ENCODE measurements at regions not wholly inside any gene's neighbourhood (a gene's known extent, or its start where the extent isn't known, plus 50 kb on each side); places are given as distances from the start of the nearest gene placed in this dataset.

- no peak for DNase-seq
- TF ChIP-seq POLR2A (IDR thresholded peaks at IDR 0.05; ENCODE audit: low read length), result no peak
- no peak for TF ChIP-seq GATA1 (IDR thresholded peaks at IDR 0.05; ENCODE audit: low read depth, low read length)
Measured at GRCh38 chr9:129346046-129346445, 168.0 kb upstream of the IER5L start.

- no peak for DNase-seq
- TF ChIP-seq POLR2A (IDR thresholded peaks at IDR 0.05; ENCODE audit: low read length), result no peak
- TF ChIP-seq GATA1 (IDR thresholded peaks at IDR 0.05; ENCODE audit: low read depth, low read length), result no peak
Measured at GRCh38 chr9:129344641-129345495, 166.8 kb upstream of the IER5L start.

GRCh38 chr9:129343424-129344375 is 165.6 kb upstream of the IER5L start:
- DNase-seq, result no peak
- TF ChIP-seq GATA1 (IDR thresholded peaks at IDR 0.05; ENCODE audit: low read depth, low read length) (no peak), POLR2A (IDR thresholded peaks at IDR 0.05; ENCODE audit: low read length) (no peak)

- no peak for TF ChIP-seq GATA1 (IDR thresholded peaks at IDR 0.05; ENCODE audit: low read depth, low read length)
- TF ChIP-seq POLR2A (IDR thresholded peaks at IDR 0.05; ENCODE audit: low read length), result no peak
- DNase-seq, result no peak
Measured at GRCh38 chr9:129342591-129343423, 164.7 kb upstream of the IER5L start.

- no peak for DNase-seq
- no peak for TF ChIP-seq GATA1 (IDR thresholded peaks at IDR 0.05; ENCODE audit: low read depth, low read length)
- TF ChIP-seq POLR2A (IDR thresholded peaks at IDR 0.05; ENCODE audit: low read length), result no peak
Measured at GRCh38 chr9:129341987-129342348, 163.9 kb upstream of the IER5L start.

GRCh38 chr9:129341171-129341986 is 163.3 kb upstream of the IER5L start:
- no peak for DNase-seq
- TF ChIP-seq POLR2A (IDR thresholded peaks at IDR 0.05; ENCODE audit: low read length) (no peak), GATA1 (IDR thresholded peaks at IDR 0.05; ENCODE audit: low read depth, low read length) (no peak)

- TF ChIP-seq POLR2A (IDR thresholded peaks at IDR 0.05; ENCODE audit: low read length) (no peak), GATA1 (IDR thresholded peaks at IDR 0.05; ENCODE audit: low read depth, low read length) (no peak)
Measured at GRCh38 chr9:129340427-129341170, 162.5 kb upstream of the IER5L start.

GRCh38 chr9:129339539-129340157 is 161.6 kb upstream of the IER5L start:
- TF ChIP-seq GATA1 (IDR thresholded peaks at IDR 0.05; ENCODE audit: low read depth, low read length), result no peak
- no peak for TF ChIP-seq POLR2A (IDR thresholded peaks at IDR 0.05; ENCODE audit: low read length)
- no peak for DNase-seq

More at GRCh38 chr9:129340427-129341170, 162.5 kb upstream of the IER5L start:
- peak; percentile 35 to 41 for DNase-seq

GRCh38 chr9:129338724-129339430 is 160.8 kb upstream of the IER5L start:
- DNase-seq, result no peak
- TF ChIP-seq GATA1 (IDR thresholded peaks at IDR 0.05; ENCODE audit: low read depth, low read length) (no peak), POLR2A (IDR thresholded peaks at IDR 0.05; ENCODE audit: low read length) (no peak)

- no peak for TF ChIP-seq POLR2A (IDR thresholded peaks at IDR 0.05; ENCODE audit: low read length)
- no peak for TF ChIP-seq GATA1 (IDR thresholded peaks at IDR 0.05; ENCODE audit: low read depth, low read length)
Measured at GRCh38 chr9:129337336-129338140, 159.5 kb upstream of the IER5L start.

More at GRCh38 chr9:129337336-129338140, 159.5 kb upstream of the IER5L start:
- no peak for DNase-seq

All from erythroblast (primary cell).